ENCODE measurements at regions not wholly inside any gene's neighbourhood (a gene's known extent, or its start where the extent isn't known, plus 50 kb on each side); places are given as distances from the start of the nearest gene placed in this dataset.
A peak's percentile ranks its signal among the peaks of the same experiment; 100 is the strongest.
"Not testable (repeated sequence)": the region's sequence is repeated elsewhere in the genome, so short reads cannot be mapped to it uniquely, and the experiment has no call there.

DNA sequence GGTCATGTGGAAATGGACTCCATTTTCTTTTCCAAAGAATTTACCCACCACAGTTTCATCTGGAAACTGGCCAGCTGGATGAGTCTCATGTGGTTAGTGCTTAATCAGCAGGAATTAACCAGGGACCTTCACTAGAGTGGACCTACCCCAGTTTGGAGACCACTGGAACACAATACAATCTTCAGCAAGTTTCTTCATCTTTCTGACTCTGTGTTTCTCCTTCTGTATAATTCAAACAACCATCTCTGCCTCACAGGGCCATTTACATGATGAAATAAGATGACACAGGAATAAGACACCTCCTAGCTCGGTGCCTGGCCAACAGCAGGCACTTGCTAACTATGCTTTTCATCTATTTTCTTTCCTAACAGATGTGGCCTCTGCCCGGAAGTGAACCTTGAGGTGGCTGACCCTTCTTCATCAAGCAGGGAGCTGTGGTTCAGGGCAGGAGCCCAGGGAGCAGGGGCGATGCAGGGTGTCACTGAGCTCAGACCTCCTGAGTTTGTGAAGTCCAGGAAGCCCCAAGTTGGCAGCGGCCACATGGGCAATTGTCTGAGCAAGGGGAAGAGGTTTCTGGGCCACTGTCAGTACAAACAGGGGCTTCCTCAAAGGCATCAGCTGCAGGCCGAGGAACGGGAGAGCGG, 98.8 kb downstream of the SOD2 start:
- no peak for DNase-seq

DNA sequence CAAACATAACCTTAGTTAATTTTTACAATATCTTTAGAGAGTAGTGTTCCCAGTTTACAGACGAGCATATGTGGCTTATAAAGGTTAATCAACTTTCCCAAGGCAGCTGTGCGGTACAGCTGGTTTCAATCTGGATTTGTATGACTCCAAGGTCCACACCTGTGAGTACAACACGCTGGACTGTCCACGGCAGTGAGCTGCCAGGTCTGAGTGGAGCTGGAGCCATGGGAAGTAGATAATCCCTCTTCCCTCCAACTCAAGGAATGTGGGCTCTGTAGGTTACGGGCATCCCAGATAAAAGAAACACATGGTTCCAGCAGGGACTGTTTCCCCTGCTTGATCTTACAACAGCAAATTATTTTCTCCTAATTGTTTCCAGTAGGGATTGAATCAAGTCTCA, 102.2 kb downstream of the SOD2 start:
- DNase-seq, result no peak

DNA sequence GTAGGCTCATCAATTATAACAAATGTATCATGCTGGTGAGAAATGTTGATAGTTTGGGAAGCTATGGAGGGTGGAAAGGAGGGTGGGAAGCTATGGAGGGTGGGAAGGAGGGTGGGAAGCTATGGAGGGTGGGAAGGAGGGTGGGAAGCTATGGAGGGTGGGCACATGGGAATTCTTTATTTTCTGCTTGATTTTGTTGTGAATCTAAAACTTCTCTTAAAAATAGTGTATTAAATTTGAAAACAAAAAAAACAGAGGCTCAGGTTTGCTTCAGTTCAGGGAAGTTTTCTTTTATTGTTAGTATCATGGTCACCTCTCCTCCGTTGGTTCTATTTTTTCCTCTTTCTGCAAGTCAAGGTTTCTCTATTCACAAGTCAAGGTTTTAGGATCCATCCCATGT, 106.4 kb downstream of the SOD2 start:
- no peak for DNase-seq

DNA sequence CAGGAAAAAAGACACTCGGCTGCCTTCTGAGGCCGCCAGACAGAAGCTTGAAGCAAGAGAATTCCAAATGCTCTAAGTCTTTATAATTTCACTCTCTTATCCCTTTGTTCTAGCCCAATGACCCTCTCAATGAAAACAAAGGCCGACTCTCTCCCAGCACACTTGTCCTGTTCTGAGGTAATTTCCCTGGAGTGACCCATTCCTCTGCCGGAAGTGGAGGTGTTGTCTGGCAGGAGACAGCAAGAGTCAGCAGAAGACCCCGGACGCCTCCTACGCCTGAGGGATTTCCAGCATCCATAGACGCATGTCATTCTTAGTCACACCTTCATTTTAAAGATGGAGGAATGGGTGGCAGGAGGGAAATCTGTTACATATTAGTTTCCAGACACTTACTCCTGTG, 110.3 kb downstream of the SOD2 start:
- DNase-seq, result no peak

DNA sequence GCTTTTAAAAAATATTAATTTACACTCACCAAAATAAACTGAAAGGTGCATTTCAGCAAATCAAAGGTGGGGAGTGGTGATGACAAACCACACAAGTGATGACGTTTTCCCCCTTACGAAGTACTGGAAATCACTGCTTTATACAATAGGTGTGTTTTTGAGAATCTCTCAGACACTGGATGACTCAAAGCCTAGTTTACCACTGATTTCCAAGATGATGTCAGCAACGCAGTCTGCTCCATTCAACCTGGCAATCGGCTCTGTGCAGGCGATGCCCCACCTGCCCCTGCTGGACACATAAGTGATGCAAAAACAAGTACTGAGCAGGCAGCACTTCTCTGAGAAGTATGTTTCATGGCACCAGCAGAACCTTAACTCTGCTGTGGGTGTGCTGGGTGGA, 114.4 kb downstream of the SOD2 start:
- no peak for DNase-seq

DNA sequence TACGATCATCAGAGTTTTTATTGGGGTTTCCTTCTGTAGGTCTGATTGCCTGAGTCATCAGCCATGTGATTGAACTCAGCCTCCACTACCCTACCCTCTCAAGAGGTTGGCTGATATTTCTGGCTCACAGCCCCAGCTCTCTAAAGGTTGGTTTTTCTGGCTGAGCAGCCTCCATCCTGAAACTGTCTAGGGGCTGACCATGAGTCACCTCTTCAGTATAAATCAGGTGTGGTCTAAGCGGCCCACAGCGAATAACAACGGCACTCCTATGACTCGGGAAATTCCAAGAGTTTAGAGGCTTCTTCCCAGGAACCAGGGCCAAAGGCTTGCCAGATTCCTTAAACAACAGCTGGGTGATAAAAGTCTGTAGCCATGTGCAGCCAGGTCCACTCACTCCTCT, 115.5 kb downstream of the SOD2 start:
- no peak for DNase-seq

DNA sequence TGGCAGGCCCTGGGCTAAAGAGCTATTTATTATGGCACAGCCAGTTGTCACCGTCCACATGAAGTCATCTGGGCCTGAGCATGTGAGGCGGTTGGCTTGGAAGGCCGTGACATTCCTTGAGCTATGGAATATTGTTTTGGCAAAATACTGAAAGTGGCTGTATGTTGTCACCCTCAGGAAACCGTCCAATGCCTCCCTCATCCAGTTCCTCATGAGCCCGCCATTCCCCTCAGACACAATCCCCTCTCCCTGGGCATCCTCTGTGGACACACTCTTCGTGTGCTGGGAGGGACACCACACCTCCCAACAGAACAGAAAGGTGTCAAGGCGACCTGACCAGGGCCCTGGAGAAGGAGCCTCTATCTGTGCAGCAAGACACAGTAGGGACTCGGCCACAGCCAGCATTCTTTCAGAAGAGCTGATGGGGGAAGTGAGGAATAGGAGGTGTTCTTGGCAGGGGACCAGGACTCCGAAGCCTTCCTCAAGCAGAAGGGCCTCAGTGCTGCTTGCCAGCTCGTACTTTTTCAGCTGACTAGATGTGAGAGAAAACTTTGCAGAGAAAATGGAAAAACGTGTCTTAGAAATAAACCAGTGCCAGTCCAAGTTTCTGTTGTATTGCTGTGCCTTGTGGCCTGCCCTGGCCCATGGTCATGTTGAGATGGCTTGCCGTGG, 120.5 kb downstream of the SOD2 start:
- no peak for DNase-seq

DNA sequence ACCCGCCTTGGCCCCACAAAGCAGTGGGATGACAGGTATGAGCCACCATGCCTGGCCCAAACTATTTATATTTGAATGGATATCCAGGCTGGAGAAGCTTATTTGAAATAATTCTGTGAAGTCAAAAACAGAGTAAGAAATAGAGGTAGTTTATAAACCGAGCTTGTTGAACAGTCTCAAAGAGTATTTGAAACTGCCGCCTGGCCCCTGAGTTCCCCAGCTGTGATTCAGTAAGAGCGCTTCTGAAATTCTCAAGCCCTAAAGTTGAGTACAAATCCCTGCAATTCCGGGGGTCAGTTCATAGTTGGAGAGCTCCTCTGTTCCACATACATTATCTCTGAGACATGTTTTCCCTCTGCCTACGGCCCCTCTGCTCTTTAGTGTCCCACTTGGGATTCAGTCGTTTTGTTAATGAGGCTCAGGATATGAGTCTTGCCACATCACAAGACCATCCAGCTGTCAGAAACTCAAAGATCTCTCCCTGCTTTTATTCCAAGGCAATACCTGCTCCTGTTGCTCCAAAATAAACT, 127.8 kb downstream of the SOD2 start:
- no peak for DNase-seq

DNA sequence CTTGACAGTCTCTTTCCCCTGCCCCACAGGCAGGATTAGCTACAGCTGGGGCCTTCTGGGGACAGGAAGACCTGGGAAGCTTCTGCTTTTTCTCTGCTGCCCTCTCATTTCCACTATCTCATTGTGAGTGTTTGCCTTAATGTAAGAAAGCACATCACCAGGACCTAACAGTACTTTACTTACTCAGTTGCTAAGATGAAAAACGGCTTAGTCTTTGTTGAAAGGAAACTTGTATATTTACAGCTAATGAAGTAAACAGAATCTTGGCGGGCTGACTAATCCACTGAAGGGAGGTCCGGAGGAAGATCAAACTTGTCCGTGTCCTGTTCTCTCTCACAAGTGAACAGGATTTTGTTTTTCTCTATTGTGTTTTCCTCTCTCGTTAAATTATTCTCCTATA, 128.6 kb downstream of the SOD2 start:
- DNase-seq, result no peak

DNA sequence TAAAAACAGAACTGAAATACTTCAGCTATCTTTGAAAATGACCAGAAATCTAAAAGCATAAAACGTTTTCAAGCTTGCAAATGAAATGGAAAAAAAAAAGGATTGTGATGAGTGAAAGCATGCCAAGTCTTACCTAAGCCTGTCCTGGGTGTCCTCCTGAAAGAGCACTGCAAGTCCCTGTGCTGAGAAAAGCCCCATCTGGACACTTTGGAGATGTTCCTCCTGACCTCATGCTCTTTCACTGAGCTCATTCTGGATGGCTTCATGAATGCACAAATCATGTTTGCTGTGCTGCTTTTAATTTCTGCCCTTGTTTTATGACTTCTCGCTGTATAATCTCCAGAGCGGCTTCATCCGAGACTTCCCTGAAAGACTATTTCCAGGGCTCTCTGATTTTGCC, 136.0 kb downstream of the SOD2 start:
- DNase-seq, result no peak

DNA sequence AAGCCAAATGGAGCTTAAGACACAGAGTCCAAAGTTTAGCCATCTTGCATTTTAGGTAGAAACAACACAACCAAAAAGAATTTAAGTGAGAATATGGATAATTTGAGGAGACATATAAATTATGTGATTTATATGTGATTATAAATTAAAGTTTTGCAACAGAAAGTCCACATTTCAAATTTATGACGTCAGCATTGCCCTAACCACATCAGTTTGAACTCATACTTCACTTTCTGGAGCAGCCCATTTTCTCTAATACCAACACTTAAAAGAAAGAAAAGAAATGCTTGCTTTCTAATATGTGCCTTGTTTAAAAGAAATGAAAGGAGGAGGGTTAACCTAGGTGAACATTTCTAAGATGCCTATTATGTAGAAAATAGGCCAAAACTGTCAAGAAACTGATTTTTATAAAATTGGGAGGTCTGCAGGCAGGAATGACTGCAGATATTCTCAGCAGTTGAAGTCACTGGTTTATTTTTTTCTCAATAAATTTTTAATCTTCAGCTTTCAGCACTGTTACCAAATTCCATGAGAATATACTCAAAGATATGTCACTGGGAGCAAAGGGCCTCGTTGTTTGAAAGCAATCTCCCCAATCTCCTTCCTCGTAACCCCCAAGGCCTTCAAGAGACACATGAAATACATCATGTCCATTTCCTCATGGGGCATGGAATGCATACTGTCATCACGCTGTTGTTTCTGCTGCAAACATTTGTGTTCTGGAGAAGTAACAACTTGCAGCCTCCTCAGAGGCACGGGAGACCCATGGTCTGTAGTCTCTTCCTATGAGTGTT, 137.8 kb downstream of the SOD2 start:
- DNase-seq, result no peak

DNA sequence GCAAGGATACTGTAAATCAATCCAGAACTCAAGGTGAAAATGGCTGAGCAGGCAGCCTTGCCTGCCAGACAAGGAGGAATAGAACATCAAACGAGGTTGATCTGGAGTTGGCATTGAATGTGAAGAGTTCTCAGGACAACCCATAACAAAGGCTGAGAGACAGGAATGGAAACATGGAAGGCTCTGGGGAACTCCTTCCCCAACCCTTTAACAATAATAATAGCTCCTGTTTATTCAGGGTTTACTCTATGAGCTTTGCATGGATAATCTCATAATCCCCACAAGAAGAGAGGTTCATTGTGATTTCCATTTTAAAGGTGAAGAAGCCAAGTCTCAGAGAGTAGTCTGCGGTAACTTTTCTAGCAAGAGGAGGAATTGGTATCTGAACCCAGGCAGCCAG, 151.7 kb downstream of the SOD2 start:
- no peak for DNase-seq

DNA sequence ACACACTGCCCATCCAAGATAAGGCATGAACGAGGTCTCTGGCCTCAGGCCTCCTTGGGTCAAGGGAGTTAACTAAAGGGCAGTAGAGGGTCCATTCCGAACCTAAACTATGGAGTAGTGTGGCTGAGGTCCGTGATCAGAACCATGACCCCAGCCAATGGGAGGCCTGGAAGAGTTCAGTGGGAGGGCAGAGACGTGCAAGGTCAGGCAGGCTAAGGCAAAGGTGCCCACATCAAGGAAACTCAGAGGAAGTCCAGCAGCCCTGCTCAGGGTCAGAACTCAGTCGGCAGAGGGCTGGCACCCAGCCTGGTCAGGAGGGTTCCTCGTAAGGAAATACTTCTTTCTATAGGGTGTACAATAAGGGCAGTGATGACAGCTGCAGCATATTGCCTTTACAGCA, 152.2 kb downstream of the SOD2 start:
- no peak for DNase-seq

DNA sequence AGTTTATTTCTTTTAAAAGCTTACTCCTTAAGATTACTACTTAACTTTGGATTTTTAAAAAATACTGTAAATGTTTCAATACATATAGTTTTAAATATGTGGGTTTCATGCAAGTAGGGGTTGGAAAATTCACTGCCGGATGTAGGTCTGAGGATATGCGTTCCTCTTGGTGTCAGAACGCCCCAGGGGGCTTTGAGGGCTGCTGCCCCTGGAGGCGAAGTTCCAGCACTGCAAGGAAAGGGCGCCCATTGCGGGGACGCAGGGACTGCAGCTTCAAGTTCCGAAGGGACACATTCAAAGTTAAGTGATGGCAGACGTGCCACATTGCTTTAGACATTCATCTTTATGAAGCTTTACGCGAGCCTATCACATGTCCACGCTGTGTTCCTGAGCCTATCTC, 152.9 kb downstream of the SOD2 start:
- DNase-seq, result peak in 1 of 3 donors; percentile 15

DNA sequence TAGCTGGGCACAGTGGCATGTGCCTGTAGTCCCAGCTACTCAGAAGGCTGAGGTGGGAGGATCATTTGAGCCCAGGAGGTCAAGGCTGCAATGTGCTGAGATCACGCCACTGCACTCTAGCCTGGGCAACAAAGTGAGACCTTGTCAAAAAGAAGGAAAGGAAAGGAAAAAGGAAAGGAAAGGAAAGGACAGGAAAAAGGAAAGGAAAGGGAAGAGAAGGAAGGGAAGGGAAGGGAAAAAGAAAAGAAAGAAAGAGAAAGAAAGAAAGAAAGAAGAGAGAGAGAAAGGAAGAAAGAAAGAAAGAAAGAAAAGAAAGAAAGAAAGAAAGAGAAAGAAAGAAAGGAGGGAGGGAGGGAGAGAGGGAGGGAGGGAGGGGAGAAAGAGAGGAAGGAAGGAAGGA, 155.0 kb downstream of the SOD2 start:
- DNase-seq, result not testable (repeated sequence)

DNA sequence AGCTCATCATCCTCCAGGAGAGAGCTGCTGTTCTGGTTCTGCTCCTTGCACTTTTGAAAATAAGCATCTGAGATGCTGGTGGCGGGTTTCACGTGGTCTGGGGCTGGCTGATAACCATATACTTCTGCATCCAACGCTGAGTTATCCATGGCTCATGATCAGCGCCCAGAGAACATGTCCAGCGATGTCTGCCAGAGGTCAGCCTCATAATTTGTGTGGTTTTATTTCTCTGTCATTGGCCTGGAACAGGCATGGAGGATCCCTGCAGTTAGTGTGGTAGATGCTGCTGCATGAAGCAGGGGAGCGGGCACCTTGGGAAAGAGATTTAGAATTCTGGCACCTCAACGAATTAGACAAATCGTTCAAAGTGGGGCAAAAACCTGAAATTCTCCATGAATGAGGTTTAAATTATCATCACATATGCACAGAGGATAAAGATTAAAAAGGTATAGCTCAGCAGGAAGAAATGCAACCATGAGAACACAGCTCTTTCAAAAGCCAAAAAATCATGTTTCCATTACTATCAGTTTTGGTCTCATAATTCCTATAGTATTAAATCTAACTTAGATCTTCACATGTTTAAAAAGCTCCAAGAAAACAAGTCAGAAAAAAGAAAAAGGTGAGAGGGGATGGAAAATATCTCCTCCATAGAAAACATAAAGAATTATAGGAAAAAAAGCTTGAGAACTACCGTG, 157.2 kb downstream of the SOD2 start:
- DNase-seq, result no peak

DNA sequence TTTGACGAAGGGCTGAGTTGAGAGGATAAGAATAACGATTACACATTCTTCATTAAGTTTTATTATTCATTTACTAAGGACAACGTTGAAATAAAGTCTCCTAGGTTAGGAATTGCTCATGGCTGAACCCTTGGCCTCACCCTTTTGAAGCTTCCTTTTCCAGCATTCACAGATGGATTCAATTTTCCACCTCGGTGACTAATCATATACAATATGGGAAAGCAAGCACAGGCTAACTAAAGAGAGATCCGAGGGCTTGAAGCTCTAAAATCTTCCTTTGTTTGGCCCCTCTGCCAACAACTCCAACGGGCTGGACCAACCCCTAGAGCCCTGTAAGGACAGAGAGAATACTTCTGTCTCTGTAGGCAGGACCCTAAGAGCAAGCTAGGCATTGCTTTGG, 159.5 kb downstream of the SOD2 start:
- DNase-seq, result no peak

DNA sequence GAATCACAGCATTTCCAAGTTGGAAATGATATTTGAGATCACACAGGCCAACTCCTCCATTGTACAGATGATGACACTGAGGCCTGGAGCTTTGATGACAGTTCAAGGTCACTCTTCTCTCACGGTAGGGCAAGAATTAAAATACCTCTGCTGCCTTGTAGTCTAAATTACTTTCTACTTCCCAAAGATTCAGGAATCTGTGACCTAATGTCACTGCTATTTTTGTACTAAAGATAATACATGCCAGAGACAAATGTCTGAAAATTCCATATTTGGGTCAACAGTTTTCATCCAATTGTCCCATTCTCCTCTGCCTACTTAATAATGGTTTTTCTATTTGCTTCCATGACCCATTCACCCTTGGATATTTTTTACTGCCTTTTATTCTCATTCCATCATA, 160.0 kb downstream of the SOD2 start:
- no peak for DNase-seq

DNA sequence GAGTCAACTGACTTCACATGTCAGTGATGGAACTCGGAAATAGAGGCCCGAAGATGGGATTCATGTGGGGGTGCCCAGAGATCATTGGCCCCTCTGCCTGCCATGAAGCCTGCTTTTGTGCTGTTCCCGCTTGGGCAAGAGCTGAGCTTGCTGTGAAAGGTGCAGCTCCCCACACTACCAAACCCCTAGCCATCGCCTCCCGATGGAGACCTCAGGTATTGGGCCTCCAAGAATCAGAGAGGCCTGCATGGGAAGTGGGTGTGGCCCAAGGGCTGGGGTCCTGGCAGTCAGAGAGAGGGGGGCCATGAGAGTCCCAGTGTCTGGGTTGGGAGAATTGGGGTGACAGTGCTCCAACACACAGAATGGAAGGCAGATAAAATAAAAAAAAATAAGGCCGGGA, 160.9 kb downstream of the SOD2 start:
- DNase-seq, result no peak

DNA sequence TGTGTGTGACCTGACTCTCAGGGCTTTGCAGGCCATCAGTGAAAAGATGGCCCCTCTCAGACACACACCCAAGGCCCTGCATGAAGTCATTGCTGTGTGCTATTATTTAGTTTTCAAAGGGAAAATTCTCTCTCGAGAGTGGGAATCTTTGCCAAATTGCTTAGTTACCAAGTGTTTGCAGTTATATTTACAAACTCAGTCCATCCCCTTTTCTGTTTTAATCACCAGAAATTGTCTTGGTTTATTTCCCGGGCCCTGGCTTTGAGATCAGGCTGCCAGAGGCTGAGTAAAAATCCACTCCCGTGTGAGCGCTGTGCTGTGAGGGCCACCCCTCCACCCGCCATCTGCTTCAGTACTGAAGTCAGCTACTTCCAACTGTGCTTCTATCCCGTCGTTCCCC, 163.1 kb downstream of the SOD2 start:
- DNase-seq, result no peak

DNA sequence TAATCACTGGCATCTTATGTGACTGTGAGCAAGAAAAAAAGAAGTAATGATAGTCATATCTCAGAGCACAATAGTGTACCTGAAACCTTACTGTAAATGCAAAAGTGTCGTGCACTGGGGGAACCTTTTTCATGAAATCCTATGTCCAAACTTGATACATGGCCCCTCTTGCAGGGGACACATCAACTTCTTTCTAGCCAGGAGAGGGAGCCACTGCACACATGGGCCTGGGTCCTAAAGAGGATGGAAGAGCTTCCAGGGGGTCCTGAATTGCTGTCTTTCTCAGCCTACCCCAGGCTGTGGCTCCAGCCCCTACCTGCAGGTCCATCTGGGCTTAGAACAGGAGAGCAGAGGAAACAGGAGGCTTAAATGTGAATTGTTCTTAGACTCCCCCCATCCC, 165.7 kb downstream of the SOD2 start:
- DNase-seq, result no peak

DNA sequence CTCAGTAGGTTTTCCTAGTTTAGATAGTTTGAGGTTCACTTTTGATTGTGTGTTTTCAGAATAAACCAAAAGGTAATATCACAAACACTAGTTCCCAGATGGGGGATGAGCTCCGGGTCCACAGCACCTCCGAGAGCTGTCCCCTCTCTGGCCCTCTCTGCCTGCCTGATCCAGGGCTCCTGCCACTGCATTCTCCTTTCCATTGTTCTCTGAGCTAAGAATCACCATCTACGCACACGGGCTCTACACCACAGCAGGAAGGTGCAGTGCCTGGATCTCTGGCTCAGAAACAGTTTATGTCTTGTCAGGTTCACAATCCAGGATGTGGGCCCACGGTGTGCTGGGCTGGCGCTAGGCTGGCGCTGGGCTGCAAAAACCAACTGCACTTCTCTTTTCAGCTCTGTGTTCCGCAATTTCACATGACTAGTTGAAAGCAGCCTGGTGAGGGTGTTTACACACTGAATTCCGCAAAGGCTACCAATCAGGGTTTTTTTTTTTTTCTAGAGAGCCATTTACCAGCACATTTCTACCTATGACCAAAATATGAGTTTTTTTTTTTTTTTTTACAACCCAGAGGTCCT, 167.5 kb downstream of the SOD2 start:
- DNase-seq, result peak; percentile 32 to 57 (median 56)

Data from suppressor macrophage treated with lipopolysaccharide for 1 hour (primary cell).